H1 (cell line): ENCODE measurements at regions not wholly inside any gene's neighbourhood (a gene's known extent, or its start where the extent isn't known, plus 50 kb on each side); places are given as distances from the start of the nearest gene placed in this dataset.

Experiments used
- CTCF ChIA-PET: fragments of 300-600 bp; sonication (Branson Sonifier 250); formaldehyde crosslinking; loops from one replicate; lab custom pipeline; 2021; ENCODE audit not compliant: partially characterized antibody; lab: Charles Lee
- POLR2A ChIA-PET: fragments of 300-600 bp; sonication (Branson Sonifier 250); formaldehyde crosslinking; loops from one replicate; lab custom pipeline; 2021; ENCODE audit warnings: inconsistent platforms; ENCODE audit not compliant: partially characterized antibody; lab: Charles Lee
- DNase-seq, 2 experiments: peaks; one replicate each; pipeline versions ENCODE4 v3.0.0 to v3.0.0-alpha.2; 2010 to 2022; ENCODE audit warnings: low spot score in 2 of 2, low read depth in 1 of 2, mixed read lengths in 1 of 2
- FAIRE-seq: peaks from 2 replicates; lab custom pipeline; 2011; peaks lifted over from hg19 to GRCh38; lab: Jason Lieb, UNC
- H2AFZ ChIP-seq: 2 replicates; pipeline ENCODE4 v1.8.1; 2012; ENCODE audit warnings: low read length, inconsistent platforms
- H2AK5ac ChIP-seq: 2 replicates; pipeline ENCODE4 v1.6.1; 2013; ENCODE audit warnings: low read depth, low read length
- H2BK120ac ChIP-seq: replicated peaks from 2 replicates; pipeline ENCODE3; 2013; ENCODE audit warnings: low read depth, low read length, inconsistent platforms
- H2BK12ac ChIP-seq: 2 replicates; pipeline ENCODE4 v1.6.1; 2013; ENCODE audit warnings: low read depth, low read length
- H2BK15ac ChIP-seq: 2 replicates; pipeline ENCODE4 v1.6.1; 2013; ENCODE audit warnings: low read length
- H2BK20ac ChIP-seq: 2 replicates; pipeline ENCODE4 v1.6.1; 2013; ENCODE audit warnings: low read length
- H2BK5ac ChIP-seq: 2 replicates; pipeline ENCODE4 v1.6.1; 2013; ENCODE audit warnings: low read depth, low read length
- H3K14ac ChIP-seq: 2 replicates; pipeline ENCODE4 v1.6.1; 2013; ENCODE audit warnings: inconsistent platforms; ENCODE audit not compliant: insufficient read length
- H3K18ac ChIP-seq: 2 replicates; pipeline ENCODE4 v1.6.1; 2013; ENCODE audit warnings: low read length; ENCODE audit errors: extremely low read depth
- H3K23ac ChIP-seq: 2 replicates; pipeline ENCODE4 v1.6.1; 2013; ENCODE audit warnings: inconsistent platforms; ENCODE audit not compliant: insufficient read length
- H3K23me2 ChIP-seq: 2 replicates; pipeline ENCODE4 v1.6.1; 2013; ENCODE audit warnings: low read depth, low read length
- H3K27ac ChIP-seq: 2 replicates; pipeline ENCODE4 v1.6.1; 2011; ENCODE audit warnings: low read depth, low read length, inconsistent platforms
- H3K27me3 ChIP-seq, 4 experiments: replicated peaks in 1 of 4; 1 replicate in 1 of 4; 2 replicates in 3 of 4; pipeline versions ENCODE4 v1.6.1 to v1.8.1; 2011 to 2013; ENCODE audit warnings: low read length in 3 of 4, mild to moderate bottlenecking in 3 of 4, inconsistent platforms in 2 of 4, mixed read lengths in 2 of 4, moderate library complexity in 1 of 4; ENCODE audit not compliant: control insufficient read depth in 3 of 4, insufficient read depth in 3 of 4; ENCODE audit errors: extremely low read depth in 1 of 4
- H3K36me3 ChIP-seq, 4 experiments: 2 replicates each; pipeline versions ENCODE4 v1.6.1 to v1.8.1; 2011 to 2013; ENCODE audit warnings: mild to moderate bottlenecking in 4 of 4, low read length in 3 of 4, moderate library complexity in 2 of 4, control low read depth in 1 of 4, inconsistent platforms in 1 of 4; ENCODE audit not compliant: insufficient read depth in 4 of 4, control insufficient read depth in 2 of 4
- H3K4ac ChIP-seq: replicated peaks from 2 replicates; pipeline ENCODE3; 2013; ENCODE audit warnings: low read length, low read depth, mixed read lengths, inconsistent platforms; ENCODE audit not compliant: insufficient read length
- H3K4me1 ChIP-seq, 4 experiments: replicated peaks in 1 of 4; 1 replicate in 1 of 4; 2 replicates in 3 of 4; pipeline versions ENCODE4 v1.6.1 to v1.8.1; 2011 to 2013; ENCODE audit warnings: low read length in 3 of 4, inconsistent platforms in 2 of 4, mixed read lengths in 1 of 4; ENCODE audit not compliant: insufficient read depth in 4 of 4, control insufficient read depth in 3 of 4
- H3K4me2 ChIP-seq, 2 experiments: 2 replicates each; pipeline versions ENCODE4 v1.6.1 to v1.8.1; 2011 to 2013; ENCODE audit warnings: low read depth in 2 of 2, low read length in 2 of 2, control low read depth in 1 of 2, inconsistent platforms in 1 of 2, mild to moderate bottlenecking in 1 of 2; ENCODE audit not compliant: insufficient read depth in 1 of 2
- H3K4me3 ChIP-seq, 4 experiments: fragments of 200-600, 300-600 bp in 1 of 4; sonication (generic), shearing (Covaris generic), sonication (Bioruptor Twin) in 1 of 4; 2 replicates each; pipeline versions ENCODE4 v1.5.1 to v1.8.1; 2011 to 2016; ENCODE audit warnings: low read length in 4 of 4, low read depth in 3 of 4, control low read depth in 2 of 4, inconsistent platforms in 2 of 4, mild to moderate bottlenecking in 2 of 4, mixed read lengths in 1 of 4, moderate library complexity in 1 of 4; ENCODE audit not compliant: insufficient read depth in 2 of 4; ENCODE audit errors: extremely low read depth in 1 of 4
- H3K56ac ChIP-seq: replicated peaks from 2 replicates; pipeline ENCODE3; 2013; ENCODE audit warnings: low read depth, mild to moderate bottlenecking, mixed read lengths, low read length, inconsistent platforms; ENCODE audit not compliant: insufficient read length
- H3K79me1 ChIP-seq: 2 replicates; pipeline ENCODE4 v1.6.1; 2013; ENCODE audit warnings: low read depth, low read length, control low read depth
- H3K79me2 ChIP-seq, 2 experiments: 2 replicates each; pipeline versions ENCODE4 v1.6.1 to v1.8.1; 2012 to 2013; ENCODE audit warnings: low read length in 2 of 2, mild to moderate bottlenecking in 2 of 2, inconsistent platforms in 1 of 2; ENCODE audit not compliant: insufficient read depth in 2 of 2, control insufficient read depth in 1 of 2
- H3K9ac ChIP-seq, 4 experiments: replicated peaks in 1 of 4; 1 replicate in 1 of 4; 2 replicates in 3 of 4; pipeline versions ENCODE4 v1.6.1 to v1.8.1; 2011 to 2013; ENCODE audit warnings: low read depth in 3 of 4, low read length in 3 of 4, control low read depth in 2 of 4, mild to moderate bottlenecking in 2 of 4, moderate library complexity in 2 of 4, inconsistent platforms in 1 of 4; ENCODE audit errors: extremely low read depth in 1 of 4
- H3K9me3 ChIP-seq, 2 experiments: 2 replicates each; pipeline versions ENCODE4 v1.6.1 to v1.8.1; 2012 to 2013; ENCODE audit warnings: mild to moderate bottlenecking in 2 of 2, moderate library complexity in 2 of 2, control low read depth in 1 of 2, inconsistent platforms in 1 of 2, low read depth in 1 of 2, low read length in 1 of 2, mixed read lengths in 1 of 2; ENCODE audit not compliant: insufficient read depth in 2 of 2
- H4K20me1 ChIP-seq, 2 experiments: replicated peaks in 1 of 2; 2 replicates each; pipeline versions ENCODE3 to v1.8.1; 2011 to 2013; ENCODE audit warnings: inconsistent platforms in 2 of 2, low read length in 2 of 2, mild to moderate bottlenecking in 1 of 2; ENCODE audit not compliant: insufficient read depth in 2 of 2, control insufficient read depth in 1 of 2
- H4K5ac ChIP-seq: 2 replicates; pipeline ENCODE4 v1.6.1; 2013; ENCODE audit warnings: low read length, low read depth, mixed read lengths, inconsistent platforms; ENCODE audit not compliant: insufficient read length
- H4K8ac ChIP-seq: 2 replicates; pipeline ENCODE4 v1.8.0; 2013; ENCODE audit warnings: mild to moderate bottlenecking, moderate library complexity, low read length, inconsistent platforms; ENCODE audit not compliant: insufficient read depth; ENCODE audit errors: extremely low read depth
- H4K91ac ChIP-seq: replicated peaks from 2 replicates; pipeline ENCODE3; 2013; ENCODE audit warnings: low read length, mixed read lengths, inconsistent platforms; ENCODE audit not compliant: insufficient read length
- ATF3 ChIP-seq: IDR thresholded peaks from 2 replicates; pipeline ENCODE4 v1.6.1; 2011; ENCODE audit warnings: low read depth, mild to moderate bottlenecking, low read length; ENCODE audit not compliant: insufficient read depth
- CBX8 ChIP-seq: fragments of 300-800, 300-1000 bp; sonication (generic); IDR thresholded peaks from 2 replicates; pipeline ENCODE4 v1.7.1; 2016; ENCODE audit warnings: low read depth, low read length, borderline replicate concordance
- CEBPB ChIP-seq: IDR thresholded peaks from 2 replicates; pipeline ENCODE4 v1.6.1; 2012; ENCODE audit warnings: low read depth, low read length
- CHD1 ChIP-seq: IDR thresholded peaks from 2 replicates; pipeline ENCODE4 v1.6.1; 2012; ENCODE audit warnings: low read depth, low read length, improper control_type of control experiment
- CTCF ChIP-seq, 3 experiments: IDR thresholded peaks; 1 replicate in 2 of 3; 2 replicates in 1 of 3; pipeline versions ENCODE4 v1.5.1 to v1.6.1; 2011; ENCODE audit warnings: low read length in 3 of 3, mild to moderate bottlenecking in 3 of 3, inconsistent platforms in 2 of 3, low read depth in 1 of 3, moderate library complexity in 1 of 3; ENCODE audit not compliant: insufficient read depth in 1 of 3; ENCODE audit errors: control extremely low read depth in 1 of 3
- FOSL1 ChIP-seq: IDR thresholded peaks from 2 replicates; pipeline ENCODE4 v1.6.1; 2011; ENCODE audit warnings: mild to moderate bottlenecking, low read depth, low read length, moderate library complexity; ENCODE audit not compliant: insufficient read depth
- RNF2 ChIP-seq: fragments of 200-900, 300-1000 bp; sonication (generic); IDR thresholded peaks from 2 replicates; pipeline ENCODE4 v1.7.1; 2016; ENCODE audit warnings: borderline replicate concordance, low read depth, mild to moderate bottlenecking, antibody characterized with exemption, low read length; ENCODE audit not compliant: poor library complexity, severe bottlenecking; ENCODE audit errors: missing control alignments
- SP1 ChIP-seq: IDR thresholded peaks from 2 replicates; pipeline ENCODE4 v1.6.1; 2011; ENCODE audit warnings: low read depth, low read length
- SP2 ChIP-seq: IDR thresholded peaks from 2 replicates; pipeline ENCODE4 v1.6.1; 2012; ENCODE audit warnings: mild to moderate bottlenecking, low read length, inconsistent platforms
- SP4 ChIP-seq: IDR thresholded peaks from 2 replicates; pipeline ENCODE4 v1.6.1; 2012; ENCODE audit warnings: low read length, inconsistent platforms
- WGBS, 2 experiments: shearing (Covaris generic) in 1 of 2; methylation state at CpG; one replicate each; pipeline versions ENCODE4 v1.1.6 to v1.1.7; 2013 to 2015; ENCODE audit warnings: low lambda C conversion rate in 2 of 2, mixed read lengths in 2 of 2, inconsistent platforms in 1 of 2, low coverage in 1 of 2, missing lambda C conversion rate in 1 of 2; ENCODE audit not compliant: insufficient replicate concordance in 2 of 2, insufficient coverage in 1 of 2, insufficient read length in 1 of 2; ENCODE audit errors: extremely low coverage in 1 of 2, missing lambda C conversion rate in 1 of 2; 5-methylcytosine and 5-hydroxymethylcytosine counted together

- Histone ChIP-seq H2BK15ac (no peak overlapping the region), H3K9ac (no peak overlapping the region), H3K79me1 (no peaks in the 10 kb centered on the region), H3K27ac (no peak overlapping the region), H4K5ac (no peak overlapping the region), H3K23me2 (no peaks in the 10 kb centered on the region), H3K14ac (no peak overlapping the region), H3K36me3 (no peaks in the 10 kb centered on the region), H4K91ac (no peak overlapping the region), H3K18ac (no peak overlapping the region), H4K8ac (no peak overlapping the region), H3K23ac (no peak overlapping the region), H3K4me2 (no peak overlapping the region), H2BK120ac (no peak overlapping the region), H3K56ac (no peak overlapping the region), H3K4ac (no peak overlapping the region), H3K4me1 (no peaks in the 10 kb centered on the region), H3K9me3 (no peaks in the 10 kb centered on the region), H3K79me2 (no peaks in the 10 kb centered on the region), H4K20me1 (no peaks in the 10 kb centered on the region), H3K4me3 (no peak overlapping the region), H2AFZ (no peak overlapping the region), H2AK5ac (no peak overlapping the region), H2BK20ac (no peak overlapping the region), H3K27me3 (no peaks in the 10 kb centered on the region), H2BK12ac (no peak overlapping the region), H2BK5ac (no peak overlapping the region)
- WGBS, 2 experiments = 93% methylated on average over 4 of the region's 4 CpGs; no CpG with 5 or more reads in 1 of the 2 experiments
- no peak for DNase-seq
- no peak for FAIRE-seq
- ChIA-PET CTCF (interaction anchor here (0.6 to 1.0 kb wide), 4 partner anchors 14 to 774 kb away, joined by 3 to 4 read pairs (median 3); no protein-coding TSS in a partner anchor), POLR2A (interaction anchor here (0.8 kb wide), 1 partner anchor 39 kb away, joined by 3 read pairs; no protein-coding TSS in a partner anchor)
- TF ChIP-seq CTCF (IDR thresholded peaks at IDR 0.05; ENCODE audit: control extremely low read depth in 1 of 3, insufficient read depth in 1 of 3, low read depth in 1 of 3, low read length in 3 of 3) (no peak), SP4 (no peak), RNF2 (no peak), CHD1 (no peak), SP1 (no peak), CEBPB (no peak), FOSL1 (no peak), ATF3 (no peak), CBX8 (no peak), SP2 (no peak)
These were observed 198.9 kb upstream of the LPP start for GRCh38 chr3:187954873-187955586.
